GM13976 (cell line): ENCODE measurements at regions not wholly inside any gene's neighbourhood (a gene's known extent, or its start where the extent isn't known, plus 50 kb on each side); places are given as distances from the start of the nearest gene placed in this dataset.
"Not testable (repeated sequence)": the region's sequence is repeated elsewhere in the genome, so short reads cannot be mapped to it uniquely, and the experiment has no call there.

Experiments
- DNase-seq: peaks from one replicate; pipeline ENCODE4 v3.0.0; 2012; ENCODE audit warnings: low spot score
- in situ Hi-C: fragments of 300-500 bp; cut with MboI; formaldehyde crosslinking; loops from one replicate; pipeline ENCODE4 v1.12.0; 2022; ENCODE audit warnings: low sequenced_read_pairs, mixed read lengths, inconsistent platforms; ENCODE audit not compliant: unreplicated experiment
- TF ChIP-seq, protein P1 (sequence below): IDR thresholded peaks from 2 replicates; pipeline ENCODE4 v1.5.1; 2012; ENCODE audit warnings: borderline replicate concordance, mild to moderate bottlenecking; ENCODE audit not compliant: insufficient read depth; ENCODE audit errors: extremely low read depth, missing control alignments, control extremely low read depth

DNA sequence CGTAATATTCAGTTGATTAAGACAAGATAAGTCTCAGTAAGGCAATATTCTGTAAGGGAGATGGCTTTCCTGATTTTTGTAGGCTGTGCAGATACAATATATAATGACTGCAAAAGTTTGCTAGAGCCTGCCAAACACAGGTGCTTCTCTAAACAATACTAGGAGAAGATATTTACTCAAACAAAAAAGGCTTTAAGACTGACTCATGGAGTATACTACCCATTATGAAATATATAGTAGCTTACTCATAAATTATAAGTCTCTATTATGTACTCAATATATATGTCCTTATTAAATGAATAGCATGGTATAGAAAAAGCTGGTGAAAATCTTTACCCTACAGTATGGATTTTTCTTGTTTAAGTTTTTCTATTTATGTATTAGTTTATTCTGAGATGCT is 93.2 kb upstream of the IL15 start:
- no peak for DNase-seq
- in situ Hi-C loops, result no loop called here
- TF ChIP-seq, protein P1, sequence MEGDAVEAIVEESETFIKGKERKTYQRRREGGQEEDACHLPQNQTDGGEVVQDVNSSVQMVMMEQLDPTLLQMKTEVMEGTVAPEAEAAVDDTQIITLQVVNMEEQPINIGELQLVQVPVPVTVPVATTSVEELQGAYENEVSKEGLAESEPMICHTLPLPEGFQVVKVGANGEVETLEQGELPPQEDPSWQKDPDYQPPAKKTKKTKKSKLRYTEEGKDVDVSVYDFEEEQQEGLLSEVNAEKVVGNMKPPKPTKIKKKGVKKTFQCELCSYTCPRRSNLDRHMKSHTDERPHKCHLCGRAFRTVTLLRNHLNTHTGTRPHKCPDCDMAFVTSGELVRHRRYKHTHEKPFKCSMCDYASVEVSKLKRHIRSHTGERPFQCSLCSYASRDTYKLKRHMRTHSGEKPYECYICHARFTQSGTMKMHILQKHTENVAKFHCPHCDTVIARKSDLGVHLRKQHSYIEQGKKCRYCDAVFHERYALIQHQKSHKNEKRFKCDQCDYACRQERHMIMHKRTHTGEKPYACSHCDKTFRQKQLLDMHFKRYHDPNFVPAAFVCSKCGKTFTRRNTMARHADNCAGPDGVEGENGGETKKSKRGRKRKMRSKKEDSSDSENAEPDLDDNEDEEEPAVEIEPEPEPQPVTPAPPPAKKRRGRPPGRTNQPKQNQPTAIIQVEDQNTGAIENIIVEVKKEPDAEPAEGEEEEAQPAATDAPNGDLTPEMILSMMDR, result no peak

DNA sequence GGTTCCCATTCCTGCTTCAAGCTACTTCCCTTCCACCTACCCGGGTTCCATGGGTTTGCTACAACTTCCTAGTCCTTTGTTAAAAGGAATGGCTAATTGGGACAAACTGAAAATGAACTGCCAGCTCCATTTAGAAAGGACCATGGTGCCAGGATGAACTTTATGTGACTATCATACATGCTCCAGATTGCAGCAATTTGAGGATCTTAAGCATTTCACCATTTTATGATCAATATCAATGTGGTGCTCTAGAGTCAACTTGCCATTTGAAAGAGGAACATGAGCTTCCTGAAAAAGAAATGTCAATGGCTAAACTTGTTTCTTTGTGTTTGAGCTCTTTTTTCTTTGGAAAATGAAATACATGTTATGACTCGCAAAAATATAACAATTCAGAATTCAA is 92.7 kb upstream of the IL15 start:
- no peak for DNase-seq
- TF ChIP-seq, protein P1, result no peak
- in situ Hi-C loops, result no loop called here

DNA sequence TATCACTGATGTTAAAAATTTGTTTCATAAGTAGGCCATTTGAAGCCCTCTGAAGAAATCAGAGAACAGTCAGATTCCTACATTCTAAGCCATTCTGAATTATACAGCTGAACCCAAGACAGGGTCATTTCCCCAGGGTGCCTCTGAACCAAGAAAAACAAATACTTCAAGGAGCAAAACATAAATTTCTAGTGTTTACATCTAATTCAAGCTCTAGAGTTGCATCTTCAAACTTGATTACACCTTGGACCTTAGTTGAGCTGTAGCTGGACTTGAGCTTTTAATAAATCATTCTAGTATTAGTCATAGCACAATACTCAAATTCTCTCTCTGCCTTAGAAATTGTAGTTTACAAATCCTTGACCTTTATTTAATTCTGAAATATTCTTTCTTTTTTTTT is 87.6 kb upstream of the IL15 start:
- TF ChIP-seq, protein P1, result no peak
- DNase-seq, result no peak
- in situ Hi-C loops, result no loop called here

DNA sequence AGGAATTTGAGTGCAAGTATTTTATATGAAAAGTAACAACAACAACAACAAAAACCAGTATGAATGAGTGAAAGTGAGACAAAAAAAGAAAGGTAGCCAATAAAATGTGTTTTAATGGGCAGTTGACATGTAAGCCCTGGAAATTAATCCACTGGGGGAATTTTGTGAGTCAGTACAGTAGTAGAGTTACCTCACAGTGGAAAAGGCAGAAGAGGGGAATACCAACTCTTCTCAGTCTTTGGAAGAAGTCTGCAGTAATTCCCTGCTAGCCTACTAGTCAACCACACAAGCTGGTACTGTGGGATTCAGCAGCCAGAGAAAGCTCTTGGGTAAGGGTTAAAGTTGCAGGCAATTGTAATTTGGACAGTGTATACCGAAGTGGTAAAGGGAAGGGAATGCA is 76.3 kb upstream of the IL15 start:
- DNase-seq, result no peak
- TF ChIP-seq, protein P1, result no peak
- in situ Hi-C loops, result no loop called here

DNA sequence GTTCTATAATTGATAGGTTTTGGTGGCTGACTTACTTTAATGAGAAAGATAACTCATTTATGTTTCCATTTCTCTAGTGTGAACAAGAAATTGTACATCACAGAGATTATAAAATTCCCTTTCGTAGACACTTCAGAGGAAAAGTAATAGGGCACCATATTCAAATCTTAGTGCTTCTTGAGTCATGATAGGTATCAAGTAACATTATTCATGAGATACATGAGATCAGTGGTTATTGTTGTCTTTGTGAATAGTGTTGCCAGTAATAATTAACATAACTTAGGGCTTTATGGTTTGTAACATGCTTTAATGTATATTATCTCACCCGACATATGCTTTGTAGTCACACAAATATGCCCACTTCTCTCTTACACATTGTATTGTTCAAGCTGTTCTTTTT is 73.7 kb upstream of the IL15 start:
- in situ Hi-C loops, result no loop called here
- DNase-seq, result no peak
- TF ChIP-seq, protein P1, result no peak

DNA sequence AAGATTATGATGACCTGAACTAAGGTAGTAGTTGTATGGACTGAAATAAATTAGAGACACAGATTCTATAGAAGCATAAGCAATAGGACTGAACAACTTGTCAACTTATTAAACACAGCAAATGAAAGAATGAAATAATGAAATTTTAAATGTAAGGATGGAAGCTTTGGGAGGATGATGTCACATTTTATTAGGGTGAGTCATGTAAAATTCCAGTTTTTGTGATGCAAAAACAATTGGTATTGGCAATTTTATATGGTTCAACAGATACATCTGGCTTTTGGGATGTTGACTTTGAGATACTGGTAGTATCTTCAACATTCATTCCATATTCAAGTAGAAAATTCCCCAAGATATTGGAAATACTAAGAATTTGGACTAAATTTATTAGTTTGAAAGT is 72.7 kb upstream of the IL15 start:
- no peak for DNase-seq
- TF ChIP-seq, protein P1, result no peak
- in situ Hi-C loops, result no loop called here

DNA sequence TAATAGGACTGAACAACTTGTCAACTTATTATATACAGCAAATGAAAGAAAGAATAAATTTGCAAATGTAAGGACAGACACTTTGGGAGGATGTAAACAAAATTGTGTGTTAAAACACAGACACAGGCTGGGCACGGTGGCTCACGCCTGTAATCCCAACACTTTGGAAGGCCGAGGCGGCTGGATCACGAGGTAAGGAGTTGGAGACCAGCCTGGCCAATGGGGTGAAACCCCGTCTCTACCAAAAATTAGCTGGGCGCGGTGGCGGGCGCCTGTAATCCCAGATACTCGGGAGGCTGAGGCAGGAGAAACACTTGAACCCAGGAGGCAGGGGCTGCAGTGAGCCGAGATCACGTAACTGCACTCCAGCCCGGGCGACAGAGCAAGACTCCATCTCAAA is 71.4 kb upstream of the IL15 start:
- in situ Hi-C loops, DNase-seq: not testable (repeated sequence)
